HG03378 (cell line): ENCODE measurements at regions not wholly inside any gene's neighbourhood (a gene's known extent, or its start where the extent isn't known, plus 50 kb on each side); places are given as distances from the start of the nearest gene placed in this dataset.

Experiments
- ATAC-seq: cut with Tn5 transposase; IDR thresholded peaks from one replicate; pipeline ENCODE4 v1.9.1; 2021; ENCODE audit warnings: mild to moderate bottlenecking, moderate library complexity; ENCODE audit not compliant: unreplicated experiment

DNA sequence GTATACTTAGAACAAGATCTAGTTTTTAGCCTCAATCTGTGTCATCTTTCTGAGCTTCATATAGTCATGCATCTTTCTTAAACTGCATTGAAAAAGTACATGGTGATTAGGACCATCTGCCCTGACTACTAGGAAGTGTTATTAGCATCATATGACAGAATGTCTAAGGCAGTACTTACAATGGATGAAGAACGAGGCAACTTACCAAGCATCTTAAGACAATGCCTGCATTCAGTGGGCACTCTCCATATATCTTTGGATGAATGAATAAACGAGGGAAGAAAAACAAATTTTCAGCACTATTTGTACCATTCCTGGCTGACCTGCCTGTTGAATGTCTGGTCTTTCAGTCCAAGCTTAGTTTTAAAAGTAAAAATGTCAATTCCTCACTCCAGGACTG, 185.4 kb upstream of the EPHA3 start:
- ATAC-seq: no peak

DNA sequence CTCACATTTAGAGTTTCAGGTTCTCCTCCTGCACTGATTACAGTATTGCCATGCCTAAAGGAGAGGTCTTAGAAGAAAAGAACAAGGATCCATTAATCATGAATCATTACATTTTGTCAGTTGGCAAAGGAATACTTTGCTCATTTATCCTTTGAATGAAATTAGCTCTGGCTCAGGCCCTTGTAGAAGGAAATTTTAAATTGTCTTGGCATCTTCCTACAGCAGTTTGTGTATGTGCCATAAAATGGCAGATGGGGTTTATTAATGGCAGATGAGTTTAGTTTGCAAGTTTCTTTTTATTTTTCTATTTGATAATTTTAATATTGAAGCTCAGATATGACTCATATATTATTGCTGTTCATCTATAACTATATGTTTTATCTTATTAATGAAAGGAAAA, 181.2 kb upstream of the EPHA3 start:
- ATAC-seq: no peak

DNA sequence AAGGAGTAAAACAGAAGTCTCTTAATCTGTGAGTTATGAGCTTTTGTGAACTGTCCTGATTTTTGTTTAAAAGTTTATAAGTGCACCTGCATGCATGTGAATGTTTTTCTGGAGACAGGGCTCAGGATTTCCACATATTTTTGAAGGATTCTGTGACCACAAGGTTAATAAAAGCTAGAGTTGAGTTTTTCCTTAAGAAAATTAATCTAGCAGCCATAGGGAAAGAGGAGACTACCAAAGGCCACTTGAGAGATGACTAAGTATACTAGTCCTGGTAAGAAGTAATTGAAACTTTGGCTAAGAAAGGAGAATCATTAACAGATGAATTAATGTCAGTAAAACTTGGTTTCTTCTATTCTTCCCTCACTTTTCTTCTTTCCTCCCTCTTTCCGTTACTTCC, 176.8 kb upstream of the EPHA3 start:
- no peak for ATAC-seq

DNA sequence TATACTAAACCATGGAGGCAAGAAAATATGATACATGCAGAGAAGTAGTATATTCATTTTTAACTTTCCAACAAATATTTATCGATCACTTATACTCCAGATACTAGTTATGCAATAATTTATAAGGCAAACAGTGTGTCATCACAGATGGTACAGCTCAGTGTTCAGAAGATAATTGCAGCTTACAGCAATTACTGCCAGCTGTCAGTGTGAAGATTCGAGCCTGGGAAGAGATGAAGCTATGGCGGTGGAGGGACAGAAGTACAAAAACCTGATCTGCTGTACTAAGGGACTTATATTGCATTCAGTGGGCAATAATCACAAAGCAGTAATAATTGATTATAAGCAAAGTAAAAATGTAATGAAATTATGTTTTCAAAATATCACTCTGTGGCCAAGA, 170.6 kb upstream of the EPHA3 start:
- no peak for ATAC-seq

DNA sequence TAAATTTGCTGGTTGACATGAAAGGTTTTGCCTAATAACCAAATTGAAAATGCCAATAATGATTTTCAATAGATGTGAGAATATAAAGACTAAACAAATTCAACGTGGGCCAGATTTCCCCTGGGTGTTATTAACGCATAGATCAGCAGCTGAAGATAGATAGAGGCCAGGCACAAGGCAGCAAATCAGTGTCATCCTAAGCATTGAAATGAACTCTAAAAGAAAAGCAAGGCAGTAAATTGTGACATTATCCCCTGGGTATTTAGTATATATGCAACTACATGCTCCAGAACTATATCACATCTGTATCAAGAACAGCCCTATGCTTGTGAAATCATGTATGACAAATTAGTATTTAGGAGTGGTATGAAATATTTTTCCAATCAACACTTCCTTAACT, 167.1 kb upstream of the EPHA3 start:
- no peak for ATAC-seq

DNA sequence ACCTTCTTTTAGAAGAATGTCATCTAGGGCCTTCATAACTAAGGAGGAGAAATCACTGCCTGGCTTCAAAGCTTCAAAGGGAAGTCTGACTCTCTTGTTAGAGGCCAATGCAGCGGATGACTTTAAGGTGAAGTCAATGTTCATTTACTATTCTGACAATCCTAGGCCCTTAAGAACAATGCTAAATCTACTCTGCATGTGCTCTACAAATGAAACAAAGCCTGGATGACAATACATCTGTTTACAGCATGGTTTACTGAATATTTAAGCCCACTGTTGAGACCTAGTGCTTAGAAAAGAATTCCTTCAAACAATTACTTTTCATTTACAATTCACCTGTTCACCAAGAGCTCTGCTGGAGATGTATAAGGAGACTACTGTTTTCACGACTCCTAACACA, 160.4 kb upstream of the EPHA3 start:
- ATAC-seq: no peak

DNA sequence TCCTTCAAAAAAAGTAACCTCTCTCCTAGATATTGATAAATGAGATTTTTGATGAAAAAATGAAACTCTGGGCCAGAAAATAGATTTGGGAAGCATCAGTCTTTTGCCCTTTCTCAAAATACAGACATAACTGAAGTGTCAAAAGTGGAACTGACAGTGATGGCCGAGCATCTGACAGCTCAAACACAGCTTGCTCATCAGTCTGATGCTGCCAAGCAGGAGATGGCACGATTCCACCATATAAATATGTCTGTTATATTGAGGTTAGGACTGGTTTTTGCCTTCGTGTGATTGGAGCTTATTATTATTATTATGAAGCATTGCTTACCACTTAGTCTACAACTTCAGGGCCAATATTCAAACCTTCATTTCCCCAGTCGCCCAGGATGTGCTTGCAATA, 152.6 kb upstream of the EPHA3 start:
- ATAC-seq: no peak

DNA sequence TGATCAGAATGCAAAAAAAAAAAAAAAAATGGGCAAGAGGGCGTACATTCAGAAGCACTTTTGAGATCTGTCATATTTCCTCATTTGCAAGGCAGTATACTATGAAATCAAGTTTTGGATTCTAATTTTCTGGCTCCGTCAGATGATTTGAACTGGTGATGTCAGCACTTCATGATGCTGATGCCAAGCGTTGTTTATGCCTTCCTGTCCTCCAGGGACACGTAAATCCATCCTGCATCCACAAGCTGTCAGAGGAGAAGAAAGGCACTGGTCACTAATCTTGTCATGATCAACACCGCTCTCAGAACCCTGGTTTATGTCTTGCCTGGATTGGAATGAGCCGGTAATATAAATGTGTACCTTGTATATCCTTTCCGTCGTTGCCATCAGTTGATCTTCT, 152.1 kb upstream of the EPHA3 start:
- no peak for ATAC-seq

DNA sequence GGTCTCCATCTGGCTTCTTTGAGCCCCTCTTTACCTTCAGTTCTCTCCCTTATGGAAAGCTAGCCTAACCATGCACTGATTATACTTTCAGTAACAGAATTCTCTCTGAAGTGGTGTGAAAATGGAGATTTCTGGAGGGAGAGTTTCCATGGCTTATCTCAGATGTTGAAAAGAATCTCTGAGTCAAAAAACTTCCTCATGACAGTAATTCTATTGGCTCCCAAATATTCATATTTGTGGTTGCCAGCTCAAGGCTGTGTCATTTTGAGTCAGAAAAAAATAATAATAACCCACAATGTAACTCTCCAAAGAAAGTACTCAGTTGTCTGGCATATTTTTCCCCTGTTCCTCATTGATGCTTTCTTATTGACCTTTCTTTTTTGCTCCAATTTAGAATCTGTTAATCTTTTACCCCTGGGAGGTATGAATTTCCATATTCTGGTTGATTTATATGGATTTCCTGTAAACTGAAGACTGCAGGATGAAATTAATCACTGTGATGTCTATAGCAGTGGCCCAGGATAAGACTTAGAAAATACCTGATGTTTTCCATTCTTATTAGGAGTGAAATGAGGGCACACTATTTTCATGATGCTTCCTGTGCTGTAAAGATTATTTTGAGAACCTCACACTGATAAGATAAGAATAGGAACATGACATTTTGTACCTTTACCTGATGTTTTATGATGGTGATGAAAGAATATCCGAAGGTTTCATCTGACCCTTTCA, 149.5 kb upstream of the EPHA3 start:
- ATAC-seq: no peak

DNA sequence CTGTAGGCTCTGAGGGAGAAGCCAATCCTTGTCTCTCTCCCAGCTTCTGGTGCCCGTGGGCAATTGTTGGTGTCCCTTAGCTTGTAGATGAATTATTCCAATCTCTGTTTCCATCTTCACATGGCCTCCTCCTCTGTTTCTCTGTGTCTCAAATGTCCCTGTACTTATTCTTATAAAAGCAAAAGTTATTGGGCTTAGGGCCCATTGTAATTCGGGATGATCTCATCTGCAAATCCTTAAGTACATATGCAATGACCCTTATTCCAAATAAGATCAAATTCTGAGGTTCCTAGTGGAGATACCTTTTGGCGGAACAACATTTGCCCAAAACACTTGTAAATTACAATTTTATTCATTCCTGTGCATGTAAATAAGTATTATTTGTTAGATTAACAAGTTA, 147.4 kb upstream of the EPHA3 start:
- ATAC-seq: no peak

DNA sequence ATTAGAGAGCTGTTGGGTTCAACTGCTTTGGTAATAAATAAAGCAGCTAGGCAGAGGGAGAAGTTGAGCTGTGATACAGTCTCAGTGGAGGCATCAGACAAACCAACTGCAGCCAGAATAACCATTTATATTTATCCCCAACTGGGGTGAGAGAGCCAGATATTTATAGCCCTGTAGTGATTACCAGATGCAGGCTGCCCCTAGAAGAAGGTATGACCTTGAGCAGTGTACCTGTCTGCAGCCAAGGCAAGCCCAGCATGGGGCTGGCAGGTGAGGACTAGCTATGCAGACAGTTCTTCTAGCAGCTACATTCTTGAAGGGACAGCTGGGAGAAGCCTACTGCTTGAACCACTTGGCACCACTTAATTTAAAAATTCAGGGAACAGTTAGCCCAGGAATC, 144.4 kb upstream of the EPHA3 start:
- no peak for ATAC-seq

DNA sequence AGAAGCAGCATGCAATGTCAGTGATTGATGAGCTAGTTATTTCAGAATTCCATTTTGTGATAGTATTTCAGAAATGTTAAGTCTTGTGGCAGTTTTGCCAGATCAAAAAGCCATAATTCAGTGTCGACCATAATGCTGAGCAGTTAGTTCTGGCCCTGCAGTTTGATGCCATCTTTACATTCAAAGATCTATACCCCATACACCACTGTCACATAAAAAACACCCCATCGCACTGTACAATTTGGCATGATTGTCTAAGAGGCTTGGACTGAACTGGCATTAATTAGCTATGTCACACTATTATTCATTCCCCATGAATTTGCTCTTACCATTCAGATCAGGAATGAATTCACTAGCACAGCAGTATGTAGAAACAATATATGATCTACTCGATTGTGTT, 127.7 kb upstream of the EPHA3 start:
- no peak for ATAC-seq

DNA sequence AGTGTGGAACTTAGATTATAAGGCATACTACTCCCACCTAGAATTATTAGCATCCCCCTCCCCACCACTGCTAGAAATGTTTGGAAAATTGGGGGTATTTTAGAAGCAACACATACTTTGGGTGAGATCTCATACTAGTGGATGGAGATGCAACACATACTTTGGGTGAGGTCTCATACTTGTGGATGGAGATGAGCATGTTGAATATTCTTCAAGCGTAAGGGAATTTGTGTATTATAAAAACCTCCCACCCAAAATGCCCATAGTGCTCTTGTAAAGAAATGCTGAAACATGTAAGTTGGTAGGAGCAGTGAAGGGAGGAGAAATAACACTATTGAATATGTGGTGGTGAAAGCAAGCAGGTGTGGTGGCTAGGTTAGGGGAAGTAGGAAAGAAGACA, 124.0 kb upstream of the EPHA3 start:
- ATAC-seq: no peak

DNA sequence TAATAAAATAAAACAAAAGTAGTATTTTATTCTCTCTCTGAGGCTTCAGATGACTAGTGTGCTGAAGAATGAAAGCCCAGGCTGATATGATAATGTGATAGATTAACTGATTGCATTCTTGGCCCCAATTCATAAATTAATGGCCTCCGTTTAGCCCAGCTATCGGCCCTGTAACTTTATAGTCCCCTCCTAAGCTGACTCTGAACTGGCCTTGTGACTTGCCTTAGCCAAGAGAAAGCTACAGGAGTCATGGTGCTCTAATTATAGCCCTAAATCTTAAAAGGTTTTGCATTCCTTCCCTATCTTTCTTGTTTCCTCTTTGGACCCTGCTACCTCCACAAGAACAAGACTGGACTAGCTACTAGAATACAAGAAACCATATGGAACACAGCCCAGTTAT, 123.2 kb upstream of the EPHA3 start:
- ATAC-seq: no peak

DNA sequence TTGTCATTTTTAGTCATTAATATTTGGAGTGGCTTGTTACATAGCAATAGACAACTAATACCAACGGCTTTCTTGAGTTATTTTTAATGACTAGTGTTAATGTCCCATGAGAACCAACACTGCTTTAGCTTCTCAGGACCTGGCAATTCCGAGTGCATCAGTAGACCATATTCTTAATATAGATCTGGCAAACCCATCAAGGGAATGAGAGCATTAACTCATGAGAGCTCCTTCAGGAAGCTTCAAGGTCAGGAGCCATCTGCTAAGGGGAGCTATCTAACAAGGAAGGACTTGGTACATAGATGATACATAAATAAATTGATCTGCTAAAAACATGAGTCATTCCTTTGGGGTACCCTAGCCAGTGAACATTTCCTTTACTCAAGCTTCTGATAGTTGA, 122.6 kb upstream of the EPHA3 start:
- ATAC-seq: no peak

DNA sequence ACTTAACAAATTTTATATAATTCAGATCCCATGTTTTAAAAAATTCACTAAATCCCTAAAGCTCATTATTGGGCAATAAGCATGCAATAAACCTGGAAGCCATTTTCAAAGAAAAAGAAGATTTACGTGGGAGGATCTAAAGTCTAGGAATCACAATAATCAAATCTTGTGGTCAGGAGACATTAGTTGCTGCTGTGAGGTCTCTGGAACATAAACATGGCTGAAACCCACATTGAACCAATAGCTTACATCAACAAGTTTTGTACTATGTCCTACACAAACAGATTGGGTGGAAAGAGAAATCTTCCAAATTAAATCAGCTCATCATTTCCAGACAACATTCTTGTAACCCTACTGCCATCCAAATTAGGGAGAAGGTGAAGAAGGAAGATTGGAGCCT, 121.9 kb upstream of the EPHA3 start:
- ATAC-seq: no peak

DNA sequence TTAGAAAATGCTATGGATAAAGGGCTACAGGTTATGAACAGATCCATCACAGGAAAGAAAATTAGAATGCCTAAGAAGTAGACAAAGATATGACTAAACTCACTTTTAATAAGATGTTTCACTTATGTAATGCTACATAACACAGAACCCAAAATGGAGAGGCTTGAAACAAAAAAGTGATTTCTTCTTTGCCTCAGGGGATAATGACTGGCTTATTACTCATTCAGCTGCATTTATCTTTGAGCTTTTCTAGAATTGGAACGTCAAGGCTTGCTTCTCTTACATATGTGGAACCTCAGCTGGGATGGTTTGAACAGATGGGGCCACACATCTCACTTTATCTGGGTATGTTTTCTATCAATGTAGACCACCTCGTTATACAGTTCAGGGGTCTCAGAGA, 120.6 kb upstream of the EPHA3 start:
- no peak for ATAC-seq

DNA sequence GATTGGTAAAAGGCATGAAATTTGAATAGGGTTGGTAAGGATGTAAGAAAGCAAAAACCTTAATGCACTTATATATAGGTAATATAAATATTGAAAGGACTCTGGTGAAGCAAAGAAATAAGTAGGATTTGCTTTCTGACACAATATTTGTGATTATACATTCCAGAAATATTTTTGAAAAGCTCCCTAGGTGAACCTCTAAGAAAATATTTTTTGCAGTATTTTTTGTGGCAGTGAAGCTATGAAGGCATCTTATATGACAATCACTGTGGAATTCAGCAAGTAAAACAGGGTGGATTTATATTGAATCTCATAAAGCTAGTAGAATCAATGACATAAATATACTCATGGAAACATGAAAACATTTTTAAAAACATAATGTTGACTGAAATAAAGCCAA, 119.6 kb upstream of the EPHA3 start:
- no peak for ATAC-seq

DNA sequence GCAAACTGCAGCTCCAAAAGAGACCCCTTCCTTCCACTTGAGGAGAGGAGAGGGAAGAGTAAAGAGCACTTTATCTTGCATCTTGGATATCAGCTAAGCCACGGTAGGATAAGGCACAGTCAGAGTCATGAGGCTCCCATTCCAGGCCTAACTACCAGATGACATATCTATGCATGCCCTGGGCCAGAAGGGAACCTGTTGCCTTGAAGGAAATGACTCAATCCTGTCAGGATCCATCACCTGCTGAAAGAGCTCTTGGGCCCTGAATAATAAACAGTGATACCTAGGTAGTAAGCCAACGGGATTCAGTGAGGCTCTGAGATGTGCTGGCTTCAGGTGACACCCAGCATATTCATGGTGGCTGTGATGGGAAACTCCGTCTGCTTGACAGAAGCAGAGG, 118.5 kb upstream of the EPHA3 start:
- no peak for ATAC-seq

DNA sequence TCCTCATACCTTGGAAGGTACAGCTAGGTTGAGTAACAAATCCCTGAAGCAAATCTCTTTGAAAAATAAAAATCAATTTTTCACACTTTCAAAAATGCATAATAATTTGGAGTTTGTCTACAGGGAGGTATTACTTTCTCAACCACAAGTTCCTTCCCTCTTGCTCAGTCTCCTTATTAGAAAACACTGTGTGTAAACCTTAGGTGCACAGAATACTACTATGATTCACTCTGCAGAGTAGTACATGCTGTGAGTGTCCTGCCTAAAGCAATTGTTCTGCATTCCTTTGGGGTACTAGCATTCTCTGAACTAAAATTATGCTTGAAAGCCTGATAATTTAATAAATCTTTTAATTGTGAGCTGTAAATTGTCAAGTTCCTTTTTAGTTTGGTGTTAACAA, 115.9 kb upstream of the EPHA3 start:
- no peak for ATAC-seq

DNA sequence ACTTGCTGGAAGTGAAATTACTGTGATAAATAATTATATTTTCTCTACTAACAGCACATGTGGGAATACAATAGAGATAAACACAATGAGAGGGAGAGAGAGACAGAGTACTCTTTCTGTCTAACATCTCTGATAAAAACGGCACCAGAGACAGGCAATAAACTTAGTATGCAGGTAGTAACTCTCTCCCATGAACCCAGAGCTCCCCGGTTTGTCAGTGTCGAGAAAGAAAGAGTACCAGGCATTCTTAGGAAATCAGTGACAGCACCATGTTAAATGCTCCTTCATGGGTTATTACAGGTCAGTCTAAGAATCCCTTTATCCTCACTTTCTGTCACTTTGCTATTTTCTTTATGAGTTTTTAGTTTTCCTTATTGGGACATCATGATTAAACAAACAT, 110.7 kb upstream of the EPHA3 start:
- ATAC-seq: no peak

DNA sequence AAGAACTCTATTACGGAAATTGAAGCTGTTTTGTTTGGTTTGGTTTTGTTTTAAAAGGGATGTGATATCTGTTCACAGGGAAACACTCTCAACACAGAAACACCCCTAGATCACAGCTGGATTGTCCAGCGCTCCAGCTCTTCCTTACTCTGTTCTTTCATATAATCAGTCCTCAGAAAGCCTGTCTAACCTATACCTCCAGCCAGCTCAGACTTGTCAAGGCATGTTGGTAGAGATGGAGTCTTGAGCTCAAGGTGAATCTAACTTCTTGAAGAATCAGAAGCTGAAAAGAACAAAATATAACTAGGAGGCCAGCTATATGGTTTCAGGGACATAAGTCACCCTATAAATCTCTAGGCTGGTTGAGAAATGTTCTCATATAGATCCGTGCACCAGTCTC, 110.2 kb upstream of the EPHA3 start:
- no peak for ATAC-seq

DNA sequence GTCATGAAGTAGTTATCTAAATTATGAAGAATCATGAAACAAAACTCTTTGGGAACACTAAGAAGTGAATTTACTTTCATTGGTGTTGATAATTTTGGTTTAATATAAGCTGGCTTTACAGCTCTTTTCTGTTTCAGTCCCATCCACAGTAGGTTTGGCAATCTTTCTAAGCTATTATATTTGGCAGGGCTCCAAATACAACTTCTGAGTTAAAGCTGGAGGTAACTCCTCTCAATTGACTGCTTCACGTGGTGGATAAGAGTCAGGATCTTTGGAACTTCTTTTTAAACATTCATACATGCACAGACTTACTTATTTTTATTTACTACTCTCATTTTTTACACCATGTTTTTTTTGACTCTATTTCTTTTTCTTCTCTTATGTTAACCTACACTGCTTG, 106.5 kb upstream of the EPHA3 start:
- no peak for ATAC-seq

DNA sequence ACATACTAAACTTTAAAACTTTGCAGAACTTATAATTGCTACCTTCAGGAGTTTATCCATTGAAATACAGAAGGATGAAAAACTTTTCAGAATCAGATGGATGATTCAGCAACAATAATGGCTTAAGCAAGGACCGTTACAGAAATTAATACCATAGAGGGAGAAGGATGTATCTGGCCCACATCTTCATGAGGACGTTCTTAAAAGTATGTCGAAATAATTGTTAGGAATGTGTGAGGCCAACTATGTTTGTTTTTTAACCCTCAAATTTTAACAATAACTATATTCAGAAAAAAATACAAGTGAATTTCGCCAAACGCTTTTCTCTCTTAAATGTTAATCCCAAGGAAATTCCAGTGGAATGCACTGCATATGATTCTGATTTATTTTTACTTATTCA, 105.2 kb upstream of the EPHA3 start:
- no peak for ATAC-seq
